Gastroesophageal sphincter (tissue), 4 donors: ENCODE measurements at regions not wholly inside any gene's neighbourhood (a gene's known extent, or its start where the extent isn't known, plus 50 kb on each side); places are given as distances from the start of the nearest gene placed in this dataset.
"Not testable (repeated sequence)": the region's sequence is repeated elsewhere in the genome, so short reads cannot be mapped to it uniquely, and the experiment has no call there.

Experiments used
- ATAC-seq: fragments of 150-250 bp; one replicate; pipeline ENCODE4 v1.9.1; 2016; ENCODE audit warnings: mild to moderate bottlenecking, moderate library complexity
- H3K27ac ChIP-seq, 4 donors: fragments of 200-600 bp; sonication (generic) in 3 of 4; 1 replicate in 3 of 4; 2 replicates in 1 of 4; pipeline ENCODE4 v1.5.1; 2016 to 2019
- H3K27me3 ChIP-seq: fragments of 200-600 bp; sonication (generic); one replicate; pipeline ENCODE4 v1.5.1; 2019
- H3K36me3 ChIP-seq, 2 donors: fragments of 200-600 bp; sonication (generic); one replicate each; pipeline ENCODE4 v1.5.1; 2019; ENCODE audit warnings: control low read depth in 1 of 2
- H3K4me1 ChIP-seq, 3 donors: fragments of 200-600 bp; sonication (generic); 1 replicate in 2 of 3; 2 replicates in 1 of 3; pipeline ENCODE4 v1.5.1; 2016 to 2019; ENCODE audit warnings: control low read depth in 2 of 3
- H3K4me3 ChIP-seq, 2 donors: fragments of 200-600 bp; sonication (generic); one replicate each; pipeline ENCODE4 v1.5.1; 2019; ENCODE audit warnings: mild to moderate bottlenecking in 1 of 2, moderate library complexity in 1 of 2
- H3K9me3 ChIP-seq, 3 donors: fragments of 200-600 bp; sonication (generic); one replicate each; pipeline ENCODE4 v1.5.1; 2017 to 2019; ENCODE audit warnings: control low read depth in 2 of 3
- CTCF ChIP-seq, 4 experiments: fragments of 200-600 bp in 2 of 4; fragments of 450-650 bp in 2 of 4; sonication (generic) in 1 of 4; IDR thresholded peaks; one replicate each; pipeline ENCODE4 v1.5.1; 2017 to 2019; ENCODE audit warnings: antibody characterized with exemption in 4 of 4, mild to moderate bottlenecking in 2 of 4, moderate library complexity in 2 of 4
- EP300 ChIP-seq: sonication (generic); formaldehyde crosslinking; IDR thresholded peaks from one replicate; pipeline ENCODE4 v1.6.1; 2017; ENCODE audit warnings: antibody characterized with exemption, mild to moderate bottlenecking
- POLR2A ChIP-seq, 2 donors: fragments of 450-650 bp; IDR thresholded peaks; one replicate each; pipeline ENCODE4 v1.6.1; 2017; ENCODE audit warnings: antibody characterized with exemption in 2 of 2, mild to moderate bottlenecking in 2 of 2, moderate library complexity in 1 of 2
- POLR2AphosphoS5 ChIP-seq: sonication (generic); formaldehyde crosslinking; IDR thresholded peaks from one replicate; pipeline ENCODE4 v1.6.1; 2017; ENCODE audit warnings: antibody characterized with exemption
- WGBS, 2 donors: methylation state at CpG; one replicate each; pipeline ENCODE4 v1.1.5; 2018; ENCODE audit warnings: low coverage in 1 of 2; 5-methylcytosine and 5-hydroxymethylcytosine counted together

- ATAC-seq, H3K27ac ChIP-seq, H3K4me3 ChIP-seq, H3K4me1 ChIP-seq, H3K27me3 ChIP-seq, H3K36me3 ChIP-seq, H3K9me3 ChIP-seq: not testable (repeated sequence)
- whole genome bisulfite sequencing, 2 donors = no CpG with 5 or more reads among the region's 7 CpGs
Measured at GRCh38 chrX:141520750-141521149, 63.8 kb downstream of the SPANXA1 start.

GRCh38 chrX:141475788-141476187 lies 108.8 kb downstream of the SPANXA1 start:
- not testable (repeated sequence) for H3K27me3 ChIP-seq, ATAC-seq, H3K4me3 ChIP-seq, H3K9me3 ChIP-seq, H3K36me3 ChIP-seq, H3K4me1 ChIP-seq, H3K27ac ChIP-seq
- 60% methylated on average over 1 of the region's 6 CpGs; no CpG with 5 or more reads in 1 of the 2 donors for WGBS, 2 donors

- H3K4me3 ChIP-seq = no peak overlapping the region
- H3K27me3 ChIP-seq = no peaks in the 10 kb centered on the region
- TF ChIP-seq EP300 (no peak), CTCF (IDR thresholded peaks at IDR 0.05) (no peak), POLR2AphosphoS5 (no peak), POLR2A (IDR thresholded peaks at IDR 0.05) (no peak)
- 67 to 70% methylated on average over 3 of the region's 4 CpGs for WGBS, 2 donors
- no peaks in the 10 kb centered on the region for H3K36me3 ChIP-seq
- no peaks in the 10 kb centered on the region for H3K4me1 ChIP-seq
- no peak for ATAC-seq
- H3K27ac ChIP-seq = no peak overlapping the region
- H3K9me3 ChIP-seq = no peaks in the 10 kb centered on the region
Measured at GRCh38 chrX:141469469-141469868, 115.1 kb downstream of the SPANXA1 start.

- WGBS, 2 donors = 0 to 27% methylated on average over 1 of the region's 1 CpG
- no peaks in the 10 kb centered on the region for H3K27me3 ChIP-seq
- ATAC-seq = no peak
- H3K4me1 ChIP-seq = no peaks in the 10 kb centered on the region
- no peak overlapping the region for H3K27ac ChIP-seq
- no peak for TF ChIP-seq CTCF (IDR thresholded peaks at IDR 0.05)
- TF ChIP-seq POLR2AphosphoS5 = no peak
- no peak for TF ChIP-seq EP300
- no peak for TF ChIP-seq POLR2A (IDR thresholded peaks at IDR 0.05)
- no peaks in the 10 kb centered on the region for H3K9me3 ChIP-seq
- no peaks in the 10 kb centered on the region for H3K36me3 ChIP-seq
- H3K4me3 ChIP-seq = no peak overlapping the region
Measured at GRCh38 chrX:141468940-141469339, 115.6 kb downstream of the SPANXA1 start.

GRCh38 chrX:141467442-141467841 lies 117.1 kb downstream of the SPANXA1 start:
- 63 to 95% methylated on average over 3 to 4 of the region's 4 CpGs for WGBS, 2 donors
- ATAC-seq = no peak
- no peak overlapping the region for H3K27ac ChIP-seq

GRCh38 chrX:141455103-141455502 lies 129.4 kb downstream of the SPANXA1 start:
- TF ChIP-seq CTCF (IDR thresholded peaks at IDR 0.05) (no peak), POLR2AphosphoS5 (no peak), EP300 (no peak), POLR2A (IDR thresholded peaks at IDR 0.05) (no peak)
- Histone ChIP-seq H3K27ac (no peak overlapping the region), H3K4me3 (no peak overlapping the region), H3K36me3 (no peaks in the 10 kb centered on the region), H3K9me3 (no peaks in the 10 kb centered on the region), H3K4me1 (no peaks in the 10 kb centered on the region), H3K27me3 (no peaks in the 10 kb centered on the region)
- no peak for ATAC-seq
- 100% methylated on average over 2 of the region's 2 CpGs for WGBS, 2 donors

More at GRCh38 chrX:141467442-141467841, 117.1 kb downstream of the SPANXA1 start:
- H3K4me1 ChIP-seq = no peaks in the 10 kb centered on the region
- H3K9me3 ChIP-seq = no peaks in the 10 kb centered on the region
- no peaks in the 10 kb centered on the region for H3K27me3 ChIP-seq
- H3K36me3 ChIP-seq = no peaks in the 10 kb centered on the region
- TF ChIP-seq POLR2AphosphoS5 (no peak), POLR2A (IDR thresholded peaks at IDR 0.05) (no peak), CTCF (IDR thresholded peaks at IDR 0.05) (no peak), EP300 (no peak)
- no peak overlapping the region for H3K4me3 ChIP-seq
